WI38 (cell line): ENCODE measurements at regions not wholly inside any gene's neighbourhood (a gene's known extent, or its start where the extent isn't known, plus 50 kb on each side); places are given as distances from the start of the nearest gene placed in this dataset.

Experiments used
- H3K4me3 ChIP-seq: 2 replicates; pipeline ENCODE4 v1.5.1; 2011; ENCODE audit warnings: low read depth, mild to moderate bottlenecking, control low read depth, low read length
- TF ChIP-seq, protein P1 (sequence below): IDR thresholded peaks from 2 replicates; pipeline ENCODE4 v1.5.1; 2012; ENCODE audit warnings: low read depth, mild to moderate bottlenecking, control low read depth, low read length

DNA sequence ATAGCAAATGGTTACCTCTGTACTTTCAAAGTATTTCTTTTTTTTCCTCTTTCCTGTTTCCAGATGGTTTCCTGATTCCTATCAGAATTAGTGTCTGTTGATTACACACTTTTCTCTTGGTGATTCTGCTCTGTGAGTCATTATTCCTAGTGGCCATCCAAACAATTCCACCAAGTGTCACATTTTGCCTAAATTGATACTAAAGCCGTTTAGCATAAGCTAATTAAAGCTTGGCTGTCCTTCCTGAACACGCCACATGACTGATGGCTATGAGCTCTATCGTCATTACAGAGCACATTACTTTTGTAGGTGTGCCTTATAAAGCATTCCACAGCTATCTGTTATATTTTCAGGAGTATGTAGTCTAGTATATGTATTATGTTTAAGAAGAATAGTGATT lies 671.2 kb downstream of the CDH8 start:
- TF ChIP-seq, protein P1, sequence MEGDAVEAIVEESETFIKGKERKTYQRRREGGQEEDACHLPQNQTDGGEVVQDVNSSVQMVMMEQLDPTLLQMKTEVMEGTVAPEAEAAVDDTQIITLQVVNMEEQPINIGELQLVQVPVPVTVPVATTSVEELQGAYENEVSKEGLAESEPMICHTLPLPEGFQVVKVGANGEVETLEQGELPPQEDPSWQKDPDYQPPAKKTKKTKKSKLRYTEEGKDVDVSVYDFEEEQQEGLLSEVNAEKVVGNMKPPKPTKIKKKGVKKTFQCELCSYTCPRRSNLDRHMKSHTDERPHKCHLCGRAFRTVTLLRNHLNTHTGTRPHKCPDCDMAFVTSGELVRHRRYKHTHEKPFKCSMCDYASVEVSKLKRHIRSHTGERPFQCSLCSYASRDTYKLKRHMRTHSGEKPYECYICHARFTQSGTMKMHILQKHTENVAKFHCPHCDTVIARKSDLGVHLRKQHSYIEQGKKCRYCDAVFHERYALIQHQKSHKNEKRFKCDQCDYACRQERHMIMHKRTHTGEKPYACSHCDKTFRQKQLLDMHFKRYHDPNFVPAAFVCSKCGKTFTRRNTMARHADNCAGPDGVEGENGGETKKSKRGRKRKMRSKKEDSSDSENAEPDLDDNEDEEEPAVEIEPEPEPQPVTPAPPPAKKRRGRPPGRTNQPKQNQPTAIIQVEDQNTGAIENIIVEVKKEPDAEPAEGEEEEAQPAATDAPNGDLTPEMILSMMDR, result no peak
- H3K4me3 ChIP-seq, result no peak overlapping the region

DNA sequence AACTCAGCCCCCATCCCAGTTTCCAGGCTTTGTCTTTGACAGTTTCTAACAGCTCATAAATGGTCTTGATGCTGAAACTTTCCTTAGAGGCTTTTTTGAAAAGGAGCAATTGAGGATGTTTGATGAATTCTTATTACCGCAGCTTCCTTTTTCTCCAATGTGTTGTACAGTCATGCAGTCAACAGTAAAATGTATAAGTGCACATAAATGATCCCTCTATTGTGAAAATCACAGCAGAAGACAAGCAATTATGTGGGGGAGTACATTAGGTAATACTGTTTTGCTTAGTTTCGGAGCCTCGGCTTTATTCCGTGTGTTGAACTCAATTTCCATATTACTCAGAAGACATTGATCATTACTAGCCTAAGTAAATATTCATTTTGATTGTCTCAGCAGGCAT lies 673.7 kb downstream of the CDH8 start:
- H3K4me3 ChIP-seq, result no peak overlapping the region
- TF ChIP-seq, protein P1, result no peak

DNA sequence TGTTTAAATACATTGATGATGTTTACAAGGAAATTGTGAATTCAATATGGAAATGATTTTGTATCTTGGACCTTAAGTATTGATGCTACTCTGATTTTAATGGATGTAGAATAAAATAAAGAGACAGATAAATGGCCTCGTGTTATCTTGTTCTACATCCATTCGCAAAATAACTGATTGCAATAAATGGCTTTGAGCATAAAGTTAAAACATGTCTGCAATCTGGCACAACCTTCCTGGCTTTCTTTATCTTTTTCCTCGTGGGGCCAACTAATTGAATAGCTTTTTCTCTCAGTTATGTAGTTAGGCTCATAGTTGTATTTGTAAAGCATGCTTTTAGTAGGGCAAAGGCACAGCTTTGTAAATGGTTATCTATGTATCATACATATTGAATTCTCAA lies 691.4 kb downstream of the CDH8 start:
- TF ChIP-seq, protein P1, result no peak
- H3K4me3 ChIP-seq, result no peak overlapping the region

DNA sequence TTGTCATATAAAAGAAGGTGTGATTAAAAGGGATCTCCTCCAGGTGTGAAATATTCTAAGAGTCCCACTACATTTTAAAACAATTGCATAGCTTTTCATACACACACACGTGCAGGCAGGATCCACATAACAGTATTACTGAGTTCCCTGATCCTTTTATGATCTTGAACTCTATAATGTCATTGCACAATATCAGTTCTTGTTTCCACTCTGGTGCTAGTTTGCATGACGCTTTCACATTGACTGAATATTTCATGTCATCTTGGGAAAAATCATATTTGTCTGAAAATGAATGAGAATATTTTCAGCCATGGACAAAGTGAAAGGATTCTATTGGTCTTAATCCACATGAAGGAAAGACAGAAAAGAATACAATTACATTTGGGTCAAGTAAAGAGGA lies 703.8 kb downstream of the CDH8 start:
- no peak overlapping the region for H3K4me3 ChIP-seq
- TF ChIP-seq, protein P1, result no peak

DNA sequence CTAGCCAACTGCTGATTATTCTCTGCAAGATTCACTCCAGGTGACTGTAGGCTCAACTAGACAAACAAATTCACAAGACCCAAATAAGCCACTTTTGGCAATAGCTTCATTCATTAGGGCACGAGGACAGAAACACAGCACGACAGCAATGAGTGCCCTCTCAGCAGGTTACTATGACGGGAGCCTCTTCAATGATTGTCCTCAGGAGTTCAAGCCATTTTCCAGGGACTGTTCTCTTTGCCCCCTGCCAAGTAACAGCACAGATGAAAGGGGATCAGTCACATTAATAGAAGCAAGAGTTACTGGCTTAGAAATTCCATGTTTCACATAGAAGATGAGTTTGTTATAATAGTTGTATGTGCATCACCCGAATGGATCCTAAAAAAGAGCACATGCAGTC lies 712.2 kb downstream of the CDH8 start:
- H3K4me3 ChIP-seq, result no peak overlapping the region
- TF ChIP-seq, protein P1, result no peak

DNA sequence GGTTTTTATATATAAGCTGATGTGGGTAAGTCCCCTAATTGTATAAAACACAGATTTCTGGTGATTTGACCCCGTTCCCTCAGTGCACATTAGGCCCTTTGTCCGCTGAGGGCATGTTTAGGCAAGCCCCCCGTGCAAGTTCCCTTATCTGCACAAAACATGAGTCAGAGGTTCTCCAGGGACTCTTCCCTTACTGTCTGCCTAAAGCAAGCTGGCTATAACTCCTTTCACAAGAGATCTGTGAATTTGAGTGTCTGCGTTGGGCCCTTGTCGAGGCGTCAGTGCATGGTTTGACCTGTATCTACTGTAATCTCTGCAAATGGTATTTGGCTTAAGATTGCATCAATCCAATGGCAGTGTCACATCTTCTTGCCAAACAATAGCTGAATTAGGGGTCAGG lies 712.8 kb downstream of the CDH8 start:
- H3K4me3 ChIP-seq, result no peak overlapping the region
- TF ChIP-seq, protein P1, result no peak

DNA sequence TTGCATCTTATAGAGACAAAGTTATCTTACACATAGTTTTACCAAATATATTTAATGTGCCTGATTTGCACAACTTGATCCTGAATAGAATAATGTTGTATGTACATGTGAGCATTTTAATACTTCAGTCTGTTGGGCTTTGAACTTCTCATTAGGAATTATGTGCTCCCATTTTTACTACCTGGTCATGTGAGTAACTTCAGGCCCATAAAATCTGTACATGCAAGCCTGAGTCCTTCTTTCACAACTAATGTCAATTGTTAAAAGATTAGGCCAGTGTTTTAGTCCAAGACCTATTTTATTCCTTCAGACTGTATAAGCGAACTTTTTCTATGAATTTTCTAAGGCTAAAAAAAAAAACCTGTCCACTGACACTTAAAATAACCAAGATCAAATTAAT lies 715.4 kb downstream of the CDH8 start:
- TF ChIP-seq, protein P1, result no peak

DNA sequence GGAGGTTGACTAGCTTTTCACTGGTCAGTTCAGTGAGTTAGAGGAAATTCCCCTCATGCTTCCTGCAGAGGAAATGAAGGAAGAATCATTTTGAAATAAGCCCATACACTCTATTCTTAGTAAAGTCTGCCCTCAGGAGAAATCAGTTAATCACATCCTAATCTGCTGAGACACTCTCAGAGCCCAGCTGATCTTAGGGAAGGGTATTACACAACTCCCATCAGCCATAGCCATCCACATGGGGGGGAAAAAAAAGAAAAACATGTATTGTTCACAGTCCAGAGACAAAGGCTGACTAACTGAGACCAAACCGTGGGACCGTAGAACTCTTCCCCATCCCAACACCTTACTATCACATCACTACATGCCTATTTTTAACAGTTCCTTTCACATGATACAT lies 722.3 kb downstream of the CDH8 start:
- TF ChIP-seq, protein P1, result no peak
- H3K4me3 ChIP-seq, result no peak overlapping the region

More for the DNA sequence above, 715.4 kb downstream of the CDH8 start:
- no peak overlapping the region for H3K4me3 ChIP-seq
